GM21786 (cell line): ENCODE measurements at regions not wholly inside any gene's neighbourhood (a gene's known extent, or its start where the extent isn't known, plus 50 kb on each side); places are given as distances from the start of the nearest gene placed in this dataset.

Source experiments
- ATAC-seq: cut with Tn5 transposase; IDR thresholded peaks from one replicate; pipeline ENCODE4 v1.9.1; 2021; ENCODE audit not compliant: unreplicated experiment

- ATAC-seq, result no peak
Measured at GRCh38 chr14:25197885-25198284, 147.9 kb upstream of the STXBP6 start.

GRCh38 chr14:25180221-25180620, 130.3 kb upstream of the STXBP6 start:
- ATAC-seq, result no peak

- ATAC-seq, result no peak
Measured at GRCh38 chr14:25178255-25178654, 128.3 kb upstream of the STXBP6 start.

- ATAC-seq, result no peak
Measured at GRCh38 chr14:25150934-25151790, 101.2 kb upstream of the STXBP6 start.

GRCh38 chr14:25150401-25150800, 100.5 kb upstream of the STXBP6 start:
- no peak for ATAC-seq

GRCh38 chr14:25140411-25140810, 90.5 kb upstream of the STXBP6 start:
- ATAC-seq, result no peak

- no peak for ATAC-seq
Measured at GRCh38 chr14:25136811-25137210, 86.9 kb upstream of the STXBP6 start.

GRCh38 chr14:25134184-25134583, 84.2 kb upstream of the STXBP6 start:
- no peak for ATAC-seq

- ATAC-seq, result peak; percentile 93
Measured at GRCh38 chr14:25132732-25133422, 82.9 kb upstream of the STXBP6 start.

GRCh38 chr14:25132094-25132493, 82.1 kb upstream of the STXBP6 start:
- no peak for ATAC-seq

GRCh38 chr14:25122843-25123242, 72.9 kb upstream of the STXBP6 start:
- ATAC-seq, result no peak

GRCh38 chr14:25122211-25122610, 72.3 kb upstream of the STXBP6 start:
- no peak for ATAC-seq

- ATAC-seq, result no peak
Measured at GRCh38 chr14:25121337-25122129, 71.6 kb upstream of the STXBP6 start.

GRCh38 chr14:25120261-25120660, 70.3 kb upstream of the STXBP6 start:
- ATAC-seq, result no peak

GRCh38 chr14:25118671-25119070, 68.7 kb upstream of the STXBP6 start:
- no peak for ATAC-seq

GRCh38 chr14:25117342-25117741, 67.4 kb upstream of the STXBP6 start:
- ATAC-seq, result no peak

GRCh38 chr14:25116607-25117006, 66.7 kb upstream of the STXBP6 start:
- no peak for ATAC-seq

GRCh38 chr14:25113394-25113793, 63.4 kb upstream of the STXBP6 start:
- ATAC-seq, result no peak

- ATAC-seq, result no peak
Measured at GRCh38 chr14:25111061-25111601, 61.2 kb upstream of the STXBP6 start.

- ATAC-seq, result no peak
Measured at GRCh38 chr14:25110106-25110505, 60.2 kb upstream of the STXBP6 start.

GRCh38 chr14:25108959-25109358, 59.0 kb upstream of the STXBP6 start:
- no peak for ATAC-seq
